Fibroblast of mammary gland (primary cell): ENCODE measurements at regions not wholly inside any gene's neighbourhood (a gene's known extent, or its start where the extent isn't known, plus 50 kb on each side); places are given as distances from the start of the nearest gene placed in this dataset.

Experiments
- DNase-seq: peaks from one replicate; pipeline ENCODE4 v3.0.0-alpha.2; 2010; ENCODE audit warnings: low read depth
- H3K4me3 ChIP-seq: 2 replicates; pipeline ENCODE4 v1.5.1; 2011; ENCODE audit warnings: low read depth, mild to moderate bottlenecking, low read length, moderate library complexity; ENCODE audit not compliant: control insufficient read depth
- TF ChIP-seq, protein P1 (sequence below): conservative IDR thresholded peaks from 2 replicates; pipeline ENCODE4 v1.5.1; 2011; ENCODE audit warnings: low read depth, low read length, inconsistent platforms; ENCODE audit not compliant: control insufficient read depth, insufficient read depth

DNA sequence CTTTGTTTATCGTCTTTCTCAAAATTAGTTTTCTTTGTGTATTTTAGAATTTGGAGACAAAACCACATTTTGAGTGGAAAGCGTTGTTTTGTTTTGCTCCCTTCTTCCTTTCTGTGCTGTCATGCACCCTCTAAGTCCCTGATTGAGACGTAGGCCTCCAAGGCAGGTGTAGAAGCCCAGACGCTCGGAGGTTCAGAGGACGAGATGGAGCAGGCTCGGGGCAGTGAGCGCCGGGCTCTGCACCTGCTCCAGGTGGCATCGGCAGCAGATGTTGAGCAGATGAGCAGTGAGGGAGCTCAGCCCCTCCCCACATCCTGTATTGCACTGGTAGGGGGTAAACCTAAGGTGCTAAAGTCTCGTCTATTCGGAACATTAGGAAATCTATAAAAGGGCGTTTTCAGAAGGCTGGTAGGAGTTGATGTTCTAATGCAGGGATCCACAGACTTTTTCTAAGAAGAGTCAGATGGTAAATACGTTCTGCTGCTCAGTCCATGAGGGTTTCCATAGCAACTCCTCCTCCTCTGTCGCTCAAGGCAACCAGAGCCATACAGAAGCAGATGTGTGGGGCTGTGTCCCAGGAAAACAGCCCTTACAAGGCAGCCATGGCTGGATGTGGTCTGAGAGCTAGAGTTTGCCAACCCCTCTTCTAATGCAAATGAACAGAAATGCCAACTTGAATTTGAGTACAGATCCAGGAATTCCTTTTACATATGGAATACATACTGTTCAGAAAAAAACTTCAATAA is 724.2 kb downstream of the BRD1 start:
- TF ChIP-seq, protein P1, sequence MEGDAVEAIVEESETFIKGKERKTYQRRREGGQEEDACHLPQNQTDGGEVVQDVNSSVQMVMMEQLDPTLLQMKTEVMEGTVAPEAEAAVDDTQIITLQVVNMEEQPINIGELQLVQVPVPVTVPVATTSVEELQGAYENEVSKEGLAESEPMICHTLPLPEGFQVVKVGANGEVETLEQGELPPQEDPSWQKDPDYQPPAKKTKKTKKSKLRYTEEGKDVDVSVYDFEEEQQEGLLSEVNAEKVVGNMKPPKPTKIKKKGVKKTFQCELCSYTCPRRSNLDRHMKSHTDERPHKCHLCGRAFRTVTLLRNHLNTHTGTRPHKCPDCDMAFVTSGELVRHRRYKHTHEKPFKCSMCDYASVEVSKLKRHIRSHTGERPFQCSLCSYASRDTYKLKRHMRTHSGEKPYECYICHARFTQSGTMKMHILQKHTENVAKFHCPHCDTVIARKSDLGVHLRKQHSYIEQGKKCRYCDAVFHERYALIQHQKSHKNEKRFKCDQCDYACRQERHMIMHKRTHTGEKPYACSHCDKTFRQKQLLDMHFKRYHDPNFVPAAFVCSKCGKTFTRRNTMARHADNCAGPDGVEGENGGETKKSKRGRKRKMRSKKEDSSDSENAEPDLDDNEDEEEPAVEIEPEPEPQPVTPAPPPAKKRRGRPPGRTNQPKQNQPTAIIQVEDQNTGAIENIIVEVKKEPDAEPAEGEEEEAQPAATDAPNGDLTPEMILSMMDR = no peak
- no peak for DNase-seq

DNA sequence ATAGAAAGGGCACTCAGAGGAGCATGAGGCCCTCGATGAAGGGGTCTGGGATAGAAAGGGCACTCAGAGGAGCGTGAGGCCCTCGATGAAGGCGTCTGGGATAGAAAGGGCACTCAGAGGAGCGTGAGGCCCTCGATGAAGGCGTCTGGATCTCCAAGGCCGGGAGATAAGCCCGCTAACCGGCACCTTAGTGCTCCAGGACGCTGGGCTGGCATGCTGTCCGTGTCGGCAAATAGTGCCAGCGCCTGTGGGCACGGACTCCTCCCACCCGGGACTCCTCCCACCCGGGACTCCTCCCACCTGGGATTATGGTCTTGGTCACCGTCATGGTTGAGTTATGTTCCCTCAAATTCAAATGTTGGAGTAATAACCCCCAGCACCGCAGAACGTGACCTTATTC is 725.3 kb downstream of the BRD1 start:
- DNase-seq = no peak
- TF ChIP-seq, protein P1 = no peak

More for the DNA sequence above, 724.2 kb downstream of the BRD1 start:
- no peak overlapping the region for H3K4me3 ChIP-seq

DNA sequence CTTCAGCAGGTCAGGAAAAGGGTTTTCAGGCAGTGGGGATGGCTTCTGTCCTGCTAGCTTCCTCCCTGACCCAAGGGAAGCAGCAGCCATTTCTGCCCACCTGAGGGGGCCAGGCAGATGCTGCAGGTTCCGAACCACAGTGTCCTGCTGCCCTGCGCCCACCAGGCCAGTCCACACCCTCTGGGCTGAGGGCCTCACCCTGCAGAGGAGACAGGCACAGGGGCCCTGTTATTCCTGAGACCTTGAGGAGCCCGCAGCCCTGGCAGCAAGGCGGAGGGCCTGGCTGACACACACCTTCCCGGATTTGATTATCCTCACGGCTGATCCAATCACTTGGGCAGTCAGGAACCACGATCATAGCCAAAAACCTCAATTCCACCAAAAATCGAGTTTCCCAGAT is 725.8 kb downstream of the BRD1 start:
- DNase-seq = no peak
- H3K4me3 ChIP-seq = no peak overlapping the region
- TF ChIP-seq, protein P1 = no peak

More for the DNA sequence above, 725.3 kb downstream of the BRD1 start:
- H3K4me3 ChIP-seq = no peak overlapping the region

DNA sequence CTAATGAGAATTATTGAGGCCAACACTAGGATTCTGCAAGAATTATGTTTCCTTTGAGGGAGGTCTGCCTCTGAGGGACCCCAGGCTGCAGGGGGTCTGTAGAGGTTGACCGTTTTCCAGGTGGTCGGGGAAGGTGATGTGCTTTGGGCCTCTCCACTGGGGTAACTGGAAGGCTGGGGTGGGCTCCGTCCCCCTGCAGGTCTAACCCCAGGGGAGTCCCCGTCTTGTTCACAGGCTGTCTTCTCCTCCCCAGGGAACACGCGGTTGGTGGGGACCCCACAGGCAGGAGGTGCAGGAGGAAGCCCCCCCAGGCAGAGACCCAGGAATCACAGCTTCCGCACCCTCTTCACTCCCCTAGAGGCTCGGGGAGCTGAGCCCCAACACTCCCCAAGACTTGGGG is 726.4 kb downstream of the BRD1 start:
- TF ChIP-seq, protein P1 = no peak
- DNase-seq = no peak

DNA sequence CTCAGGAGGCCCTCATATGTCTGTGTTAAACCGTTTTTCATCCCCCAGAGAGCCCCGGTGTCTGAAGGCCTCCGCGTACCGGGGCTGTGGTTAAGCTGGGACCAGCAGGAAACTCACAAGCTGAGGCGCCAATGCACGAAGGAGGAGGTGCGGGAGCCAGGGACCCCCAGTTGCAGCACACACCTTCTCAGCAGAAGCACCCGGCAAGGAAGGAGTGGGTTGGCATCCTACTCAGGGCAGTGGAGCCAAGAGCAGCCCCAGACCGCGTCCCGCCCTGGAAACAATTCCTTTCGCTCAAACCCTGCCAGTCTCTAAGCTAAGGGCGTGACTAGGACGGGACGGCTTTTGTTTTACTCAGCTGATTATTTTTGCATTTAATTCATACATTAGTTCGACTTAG is 726.9 kb downstream of the BRD1 start:
- DNase-seq = no peak
- TF ChIP-seq, protein P1 = no peak
- H3K4me3 ChIP-seq = no peak overlapping the region

More for the DNA sequence above, 726.4 kb downstream of the BRD1 start:
- H3K4me3 ChIP-seq = no peak overlapping the region

DNA sequence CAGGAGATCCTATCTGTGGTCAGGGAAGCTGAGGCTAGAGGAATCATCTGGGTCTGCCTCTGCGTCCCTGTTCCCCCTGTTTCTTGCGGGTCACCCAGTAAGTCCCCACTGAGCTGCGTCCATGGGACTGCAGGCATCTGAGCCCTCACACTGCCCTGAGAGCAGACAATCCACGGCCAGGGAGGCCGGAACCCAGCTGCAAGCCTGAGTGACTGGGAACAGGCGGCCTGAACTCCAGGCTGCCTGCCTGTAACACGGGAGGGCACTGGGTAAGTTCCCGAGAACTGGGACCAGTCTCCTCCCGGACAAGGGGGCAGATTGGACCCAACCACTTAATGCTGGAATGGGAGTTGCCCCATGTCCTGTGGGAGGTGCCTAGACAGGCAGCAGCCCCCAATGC is 727.4 kb downstream of the BRD1 start:
- TF ChIP-seq, protein P1 = no peak
- H3K4me3 ChIP-seq = no peak overlapping the region
- no peak for DNase-seq
